ENCODE measurements at regions not wholly inside any gene's neighbourhood (a gene's known extent, or its start where the extent isn't known, plus 50 kb on each side); places are given as distances from the start of the nearest gene placed in this dataset.
"Not testable (repeated sequence)": the region's sequence is repeated elsewhere in the genome, so short reads cannot be mapped to it uniquely, and the experiment has no call there.

DNA sequence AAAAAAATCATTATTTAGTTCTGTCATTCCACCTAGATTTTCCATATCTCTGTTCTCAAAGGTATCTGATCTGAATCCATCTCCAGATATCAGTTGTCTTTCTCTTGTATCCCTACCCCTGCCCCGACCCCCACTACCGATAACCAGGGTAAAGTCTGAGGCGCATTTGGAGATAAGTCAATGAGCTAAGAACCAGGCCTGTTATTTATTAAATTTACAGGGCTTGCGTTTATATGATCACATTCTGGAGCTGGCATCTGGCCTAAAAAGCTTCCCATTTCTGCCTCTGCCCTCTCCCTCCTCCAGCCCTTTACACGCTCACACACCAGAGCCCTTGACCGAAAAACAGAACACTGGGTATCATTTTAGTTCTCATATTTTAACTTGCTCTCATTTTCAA lies 144.7 kb downstream of the ALDH8A1 start:
- TF ChIP-seq, protein P1, sequence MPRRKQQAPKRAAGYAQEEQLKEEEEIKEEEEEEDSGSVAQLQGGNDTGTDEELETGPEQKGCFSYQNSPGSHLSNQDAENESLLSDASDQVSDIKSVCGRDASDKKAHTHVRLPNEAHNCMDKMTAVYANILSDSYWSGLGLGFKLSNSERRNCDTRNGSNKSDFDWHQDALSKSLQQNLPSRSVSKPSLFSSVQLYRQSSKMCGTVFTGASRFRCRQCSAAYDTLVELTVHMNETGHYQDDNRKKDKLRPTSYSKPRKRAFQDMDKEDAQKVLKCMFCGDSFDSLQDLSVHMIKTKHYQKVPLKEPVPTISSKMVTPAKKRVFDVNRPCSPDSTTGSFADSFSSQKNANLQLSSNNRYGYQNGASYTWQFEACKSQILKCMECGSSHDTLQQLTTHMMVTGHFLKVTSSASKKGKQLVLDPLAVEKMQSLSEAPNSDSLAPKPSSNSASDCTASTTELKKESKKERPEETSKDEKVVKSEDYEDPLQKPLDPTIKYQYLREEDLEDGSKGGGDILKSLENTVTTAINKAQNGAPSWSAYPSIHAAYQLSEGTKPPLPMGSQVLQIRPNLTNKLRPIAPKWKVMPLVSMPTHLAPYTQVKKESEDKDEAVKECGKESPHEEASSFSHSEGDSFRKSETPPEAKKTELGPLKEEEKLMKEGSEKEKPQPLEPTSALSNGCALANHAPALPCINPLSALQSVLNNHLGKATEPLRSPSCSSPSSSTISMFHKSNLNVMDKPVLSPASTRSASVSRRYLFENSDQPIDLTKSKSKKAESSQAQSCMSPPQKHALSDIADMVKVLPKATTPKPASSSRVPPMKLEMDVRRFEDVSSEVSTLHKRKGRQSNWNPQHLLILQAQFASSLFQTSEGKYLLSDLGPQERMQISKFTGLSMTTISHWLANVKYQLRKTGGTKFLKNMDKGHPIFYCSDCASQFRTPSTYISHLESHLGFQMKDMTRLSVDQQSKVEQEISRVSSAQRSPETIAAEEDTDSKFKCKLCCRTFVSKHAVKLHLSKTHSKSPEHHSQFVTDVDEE (CRISPR knock-in tag; IDR thresholded peaks at IDR 0.05), result peak; percentile 65; the same call in 1 of the 2 replicates
- TF ChIP-seq ZNF8 (CRISPR knock-in tag; IDR thresholded peaks at IDR 0.05), result no peak
- no peak for TF ChIP-seq RARB (CRISPR knock-in tag; IDR thresholded peaks at IDR 0.05)
- TF ChIP-seq PPARA (CRISPR knock-in tag; IDR thresholded peaks at IDR 0.05; ENCODE audit: borderline replicate concordance), result no peak
- no peak for TF ChIP-seq OSR1 (CRISPR knock-in tag; IDR thresholded peaks at IDR 0.05)
- TF ChIP-seq ISL1 (CRISPR knock-in tag; IDR thresholded peaks at IDR 0.05), result no peak
- no peak for TF ChIP-seq ARNTL (CRISPR knock-in tag; IDR thresholded peaks at IDR 0.05; ENCODE audit: borderline replicate concordance, low read depth)
- TF ChIP-seq TOX (CRISPR knock-in tag; IDR thresholded peaks at IDR 0.05; ENCODE audit: borderline replicate concordance), result no peak
- TF ChIP-seq, protein P2, sequence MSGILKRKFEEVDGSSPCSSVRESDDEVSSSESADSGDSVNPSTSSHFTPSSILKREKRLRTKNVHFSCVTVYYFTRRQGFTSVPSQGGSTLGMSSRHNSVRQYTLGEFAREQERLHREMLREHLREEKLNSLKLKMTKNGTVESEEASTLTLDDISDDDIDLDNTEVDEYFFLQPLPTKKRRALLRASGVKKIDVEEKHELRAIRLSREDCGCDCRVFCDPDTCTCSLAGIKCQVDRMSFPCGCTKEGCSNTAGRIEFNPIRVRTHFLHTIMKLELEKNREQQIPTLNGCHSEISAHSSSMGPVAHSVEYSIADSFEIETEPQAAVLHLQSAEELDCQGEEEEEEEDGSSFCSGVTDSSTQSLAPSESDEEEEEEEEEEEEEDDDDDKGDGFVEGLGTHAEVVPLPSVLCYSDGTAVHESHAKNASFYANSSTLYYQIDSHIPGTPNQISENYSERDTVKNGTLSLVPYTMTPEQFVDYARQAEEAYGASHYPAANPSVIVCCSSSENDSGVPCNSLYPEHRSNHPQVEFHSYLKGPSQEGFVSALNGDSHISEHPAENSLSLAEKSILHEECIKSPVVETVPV (CRISPR knock-in tag; IDR thresholded peaks at IDR 0.05), result no peak
- TF ChIP-seq ZFP3 (CRISPR knock-in tag; IDR thresholded peaks at IDR 0.05), result no peak
- no peak for TF ChIP-seq CSDC2 (CRISPR knock-in tag; IDR thresholded peaks at IDR 0.05)
- TF ChIP-seq TCF4 (CRISPR knock-in tag; IDR thresholded peaks at IDR 0.05; ENCODE audit: borderline replicate concordance), result peak; percentile 84
- TF ChIP-seq, protein P3, sequence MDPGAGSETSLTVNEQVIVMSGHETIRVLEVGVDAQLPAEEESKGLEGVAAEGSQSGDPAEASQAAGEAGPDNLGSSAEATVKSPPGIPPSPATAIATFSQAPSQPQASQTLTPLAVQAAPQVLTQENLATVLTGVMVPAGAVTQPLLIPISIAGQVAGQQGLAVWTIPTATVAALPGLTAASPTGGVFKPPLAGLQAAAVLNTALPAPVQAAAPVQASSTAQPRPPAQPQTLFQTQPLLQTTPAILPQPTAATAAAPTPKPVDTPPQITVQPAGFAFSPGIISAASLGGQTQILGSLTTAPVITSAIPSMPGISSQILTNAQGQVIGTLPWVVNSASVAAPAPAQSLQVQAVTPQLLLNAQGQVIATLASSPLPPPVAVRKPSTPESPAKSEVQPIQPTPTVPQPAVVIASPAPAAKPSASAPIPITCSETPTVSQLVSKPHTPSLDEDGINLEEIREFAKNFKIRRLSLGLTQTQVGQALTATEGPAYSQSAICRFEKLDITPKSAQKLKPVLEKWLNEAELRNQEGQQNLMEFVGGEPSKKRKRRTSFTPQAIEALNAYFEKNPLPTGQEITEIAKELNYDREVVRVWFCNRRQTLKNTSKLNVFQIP (CRISPR knock-in tag; IDR thresholded peaks at IDR 0.05; ENCODE audit: borderline replicate concordance, low read depth), result no peak
- TF ChIP-seq GLIS3 (CRISPR knock-in tag; IDR thresholded peaks at IDR 0.05), result no peak
- TF ChIP-seq, protein P4, sequence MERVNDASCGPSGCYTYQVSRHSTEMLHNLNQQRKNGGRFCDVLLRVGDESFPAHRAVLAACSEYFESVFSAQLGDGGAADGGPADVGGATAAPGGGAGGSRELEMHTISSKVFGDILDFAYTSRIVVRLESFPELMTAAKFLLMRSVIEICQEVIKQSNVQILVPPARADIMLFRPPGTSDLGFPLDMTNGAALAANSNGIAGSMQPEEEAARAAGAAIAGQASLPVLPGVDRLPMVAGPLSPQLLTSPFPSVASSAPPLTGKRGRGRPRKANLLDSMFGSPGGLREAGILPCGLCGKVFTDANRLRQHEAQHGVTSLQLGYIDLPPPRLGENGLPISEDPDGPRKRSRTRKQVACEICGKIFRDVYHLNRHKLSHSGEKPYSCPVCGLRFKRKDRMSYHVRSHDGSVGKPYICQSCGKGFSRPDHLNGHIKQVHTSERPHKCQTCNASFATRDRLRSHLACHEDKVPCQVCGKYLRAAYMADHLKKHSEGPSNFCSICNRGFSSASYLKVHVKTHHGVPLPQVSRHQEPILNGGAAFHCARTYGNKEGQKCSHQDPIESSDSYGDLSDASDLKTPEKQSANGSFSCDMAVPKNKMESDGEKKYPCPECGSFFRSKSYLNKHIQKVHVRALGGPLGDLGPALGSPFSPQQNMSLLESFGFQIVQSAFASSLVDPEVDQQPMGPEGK (CRISPR knock-in tag; IDR thresholded peaks at IDR 0.05; ENCODE audit: borderline replicate concordance), result no peak
- TF ChIP-seq ZC3H10 (CRISPR knock-in tag; IDR thresholded peaks at IDR 0.05), result no peak
- TF ChIP-seq SNAI2 (CRISPR knock-in tag; IDR thresholded peaks at IDR 0.05), result 0 out of 2 replicates have a peak, but pooled peaks have one; percentile 47

DNA sequence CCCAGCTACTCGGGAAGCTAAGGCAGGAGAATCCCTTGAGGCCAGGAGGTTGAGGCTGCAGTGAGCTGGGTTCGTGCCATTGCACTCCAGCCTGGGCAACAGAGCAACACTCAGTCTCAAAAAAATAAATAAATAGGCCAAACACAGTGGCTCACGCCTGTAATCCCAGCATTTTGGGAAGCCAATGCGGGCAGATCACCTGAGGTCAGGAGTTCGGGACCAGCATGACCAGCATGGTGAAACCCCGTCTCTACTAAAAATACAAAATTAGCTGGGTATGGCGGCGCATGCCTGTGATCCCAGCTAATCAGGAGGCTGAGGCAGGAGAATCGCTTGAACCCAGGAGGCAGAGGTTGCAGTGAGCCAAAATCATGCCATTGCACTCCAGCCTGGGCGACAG lies 145.6 kb downstream of the ALDH8A1 start:
- not testable (repeated sequence) for ATAC-seq

More for the DNA sequence above, 144.7 kb downstream of the ALDH8A1 start:
- peak; percentile 25; the same call in 1 of the 3 replicates for ATAC-seq

DNA sequence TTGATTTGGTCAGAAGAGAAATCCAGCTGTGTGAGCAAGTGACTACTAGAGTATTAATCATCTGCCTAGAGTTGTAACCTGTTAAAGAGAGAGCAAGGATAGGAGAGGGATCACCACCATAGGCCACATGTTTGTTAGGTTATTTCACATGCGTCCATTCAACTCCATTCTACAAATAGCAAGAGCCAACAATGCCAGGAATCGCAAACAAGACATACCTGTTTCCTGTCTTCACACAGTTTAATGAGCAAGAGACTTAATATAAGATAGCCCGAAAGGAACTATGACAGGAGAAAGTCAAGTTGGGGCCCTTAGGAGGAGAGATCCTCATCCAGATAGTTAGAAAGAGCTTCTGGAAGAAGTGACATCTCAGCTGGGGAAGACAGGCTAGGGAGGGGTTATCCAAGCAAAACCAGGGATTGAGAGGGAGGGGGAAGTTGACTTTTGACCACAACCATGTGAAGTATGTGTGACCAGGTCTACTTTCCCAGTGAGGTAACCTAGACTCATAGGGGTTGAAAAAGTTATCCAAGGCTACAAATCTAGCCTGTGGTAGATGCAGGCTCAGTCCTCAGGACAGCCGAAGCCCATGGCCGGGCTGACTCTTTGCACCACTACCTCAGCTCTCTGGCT lies 147.4 kb downstream of the ALDH8A1 start:
- TF ChIP-seq, protein P4 (CRISPR knock-in tag; IDR thresholded peaks at IDR 0.05; ENCODE audit: borderline replicate concordance), result no peak
- TF ChIP-seq TOX (CRISPR knock-in tag; IDR thresholded peaks at IDR 0.05; ENCODE audit: borderline replicate concordance), result no peak
- no peak for TF ChIP-seq TCF4 (CRISPR knock-in tag; IDR thresholded peaks at IDR 0.05; ENCODE audit: borderline replicate concordance)
- no peak for TF ChIP-seq GLIS3 (CRISPR knock-in tag; IDR thresholded peaks at IDR 0.05)
- TF ChIP-seq, protein P5, sequence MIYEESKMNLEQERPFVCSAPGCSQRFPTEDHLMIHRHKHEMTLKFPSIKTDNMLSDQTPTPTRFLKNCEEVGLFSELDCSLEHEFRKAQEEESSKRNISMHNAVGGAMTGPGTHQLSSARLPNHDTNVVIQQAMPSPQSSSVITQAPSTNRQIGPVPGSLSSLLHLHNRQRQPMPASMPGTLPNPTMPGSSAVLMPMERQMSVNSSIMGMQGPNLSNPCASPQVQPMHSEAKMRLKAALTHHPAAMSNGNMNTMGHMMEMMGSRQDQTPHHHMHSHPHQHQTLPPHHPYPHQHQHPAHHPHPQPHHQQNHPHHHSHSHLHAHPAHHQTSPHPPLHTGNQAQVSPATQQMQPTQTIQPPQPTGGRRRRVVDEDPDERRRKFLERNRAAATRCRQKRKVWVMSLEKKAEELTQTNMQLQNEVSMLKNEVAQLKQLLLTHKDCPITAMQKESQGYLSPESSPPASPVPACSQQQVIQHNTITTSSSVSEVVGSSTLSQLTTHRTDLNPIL (CRISPR knock-in tag; IDR thresholded peaks at IDR 0.05; ENCODE audit: low read depth), result no peak
- no peak for TF ChIP-seq ZC3H10 (CRISPR knock-in tag; IDR thresholded peaks at IDR 0.05)
- no peak for TF ChIP-seq PPARA (CRISPR knock-in tag; IDR thresholded peaks at IDR 0.05; ENCODE audit: borderline replicate concordance)
- no peak for TF ChIP-seq ZNF70 (CRISPR knock-in tag; IDR thresholded peaks at IDR 0.05)
- TF ChIP-seq CSDC2 (CRISPR knock-in tag; IDR thresholded peaks at IDR 0.05), result no peak
- TF ChIP-seq OSR1 (CRISPR knock-in tag; IDR thresholded peaks at IDR 0.05), result no peak
- no peak for TF ChIP-seq ISL1 (CRISPR knock-in tag; IDR thresholded peaks at IDR 0.05)
- TF ChIP-seq, protein P3 (CRISPR knock-in tag; IDR thresholded peaks at IDR 0.05; ENCODE audit: borderline replicate concordance, low read depth), result no peak
- no peak for TF ChIP-seq ZFP30 (CRISPR knock-in tag; IDR thresholded peaks at IDR 0.05)
- no peak; the same call in 2 of the 3 replicates for ATAC-seq

Measured in SK-N-SH treated with all-trans-retinoic acid at 6 μM for 48 hours (cell line).